Right atrium auricular region (tissue), 2 donors: ENCODE measurements at regions not wholly inside any gene's neighbourhood (a gene's known extent, or its start where the extent isn't known, plus 50 kb on each side); places are given as distances from the start of the nearest gene placed in this dataset.

Experiments used
- DNase-seq: peaks from one replicate; pipeline ENCODE4 v3.0.0-alpha.2; 2019; ENCODE audit warnings: low spot score
- H3K27ac ChIP-seq, 2 donors: fragments of 200-600 bp; sonication (generic); 1 replicate in 1 of 2; 2 replicates in 1 of 2; pipeline ENCODE4 v1.5.1; 2016 to 2019
- H3K27me3 ChIP-seq, 2 donors: fragments of 200-600 bp; sonication (generic); one replicate each; pipeline versions ENCODE4 v1.5.1 to v1.6.0; 2017 to 2019
- H3K36me3 ChIP-seq: fragments of 200-600 bp; sonication (generic); one replicate; pipeline ENCODE4 v1.5.1; 2016
- H3K4me1 ChIP-seq, 2 donors: fragments of 200-600 bp; sonication (generic); one replicate each; pipeline versions ENCODE4 v1.5.1 to v1.6.0; 2017 to 2019
- H3K4me3 ChIP-seq, 2 donors: fragments of 200-600 bp; sonication (generic); 1 replicate in 1 of 2; 2 replicates in 1 of 2; pipeline ENCODE4 v1.5.1; 2017 to 2019; ENCODE audit warnings: mild to moderate bottlenecking in 1 of 2, moderate library complexity in 1 of 2
- H3K9me3 ChIP-seq, 2 donors: fragments of 200-600 bp; sonication (generic); one replicate each; pipeline ENCODE4 v1.5.1; 2019
- CTCF ChIP-seq, 2 donors: fragments of 200-600 bp; sonication (generic); IDR thresholded peaks; one replicate each; pipeline ENCODE4 v1.5.1; 2019; ENCODE audit warnings: antibody characterized with exemption in 2 of 2

- no peaks in the 10 kb centered on the region for H3K9me3 ChIP-seq
- no peak for TF ChIP-seq CTCF (IDR thresholded peaks at IDR 0.05)
- H3K4me1 ChIP-seq: no peaks in the 10 kb centered on the region
- DNase-seq: no peak
- H3K4me3 ChIP-seq: no peak overlapping the region
- no peaks in the 10 kb centered on the region for H3K36me3 ChIP-seq
- no peaks in the 10 kb centered on the region for H3K27me3 ChIP-seq
- H3K27ac ChIP-seq: no peak overlapping the region
Measured at GRCh38 chr5:96522635-96523355, 89.7 kb upstream of the PCSK1 start.

- no peaks in the 10 kb centered on the region for H3K36me3 ChIP-seq
- TF ChIP-seq CTCF (IDR thresholded peaks at IDR 0.05): no peak
- no peaks in the 10 kb centered on the region for H3K27me3 ChIP-seq
- no peak overlapping the region for H3K4me3 ChIP-seq
- no peaks in the 10 kb centered on the region for H3K4me1 ChIP-seq
- no peak overlapping the region for H3K27ac ChIP-seq
- no peak for DNase-seq
- H3K9me3 ChIP-seq: no peaks in the 10 kb centered on the region
Measured at GRCh38 chr5:96527768-96528661, 95.0 kb upstream of the PCSK1 start.

GRCh38 chr5:96528826-96529474 is 95.9 kb upstream of the PCSK1 start:
- DNase-seq: no peak
- no peaks in the 10 kb centered on the region for H3K9me3 ChIP-seq
- no peaks in the 10 kb centered on the region for H3K27me3 ChIP-seq
- no peak overlapping the region for H3K27ac ChIP-seq
- H3K36me3 ChIP-seq: no peaks in the 10 kb centered on the region
- no peaks in the 10 kb centered on the region for H3K4me1 ChIP-seq
- TF ChIP-seq CTCF (IDR thresholded peaks at IDR 0.05): no peak
- H3K4me3 ChIP-seq: no peak overlapping the region

- Histone ChIP-seq H3K4me3 (no peak overlapping the region), H3K4me1 (no peaks in the 10 kb centered on the region), H3K27me3 (no peaks in the 10 kb centered on the region), H3K27ac (no peak overlapping the region), H3K36me3 (no peaks in the 10 kb centered on the region), H3K9me3 (no peaks in the 10 kb centered on the region)
- DNase-seq: no peak
- no peak for TF ChIP-seq CTCF (IDR thresholded peaks at IDR 0.05)
Measured at GRCh38 chr5:96529559-96529958, 96.5 kb upstream of the PCSK1 start.

GRCh38 chr5:96530901-96531300 is 97.9 kb upstream of the PCSK1 start:
- Histone ChIP-seq H3K4me3 (no peak overlapping the region), H3K36me3 (no peaks in the 10 kb centered on the region), H3K9me3 (no peaks in the 10 kb centered on the region), H3K27ac (no peak overlapping the region), H3K4me1 (no peaks in the 10 kb centered on the region), H3K27me3 (no peaks in the 10 kb centered on the region)
- no peak for DNase-seq
- no peak for TF ChIP-seq CTCF (IDR thresholded peaks at IDR 0.05)
